Adrenal gland (tissue), 5 donors: ENCODE measurements at regions not wholly inside any gene's neighbourhood (a gene's known extent, or its start where the extent isn't known, plus 50 kb on each side); places are given as distances from the start of the nearest gene placed in this dataset.

Experiments
- CTCF ChIP-seq, 6 experiments: fragments of 450-650 bp in 4 of 6; fragments of 200-600 bp in 2 of 6; sonication (generic) in 1 of 6; IDR thresholded peaks; 1 replicate in 5 of 6; 2 replicates in 1 of 6; pipeline versions ENCODE4 v1.5.1 to v1.8.0; 2016 to 2021; ENCODE audit warnings: antibody characterized with exemption in 6 of 6, mild to moderate bottlenecking in 2 of 6, moderate library complexity in 1 of 6
- POLR2A ChIP-seq, 2 donors: fragments of 450-650 bp; IDR thresholded peaks; one replicate each; pipeline ENCODE4 v1.6.1; 2017; ENCODE audit warnings: antibody characterized with exemption in 2 of 2, mild to moderate bottlenecking in 2 of 2, moderate library complexity in 1 of 2
- donor health status: DM: no; HTN: no; CAD: no.

GRCh38 chr6:112841553-112842329 is 494.6 kb downstream of the RFPL4B start:
- no peak for TF ChIP-seq CTCF (IDR thresholded peaks at IDR 0.05)
- no peak for TF ChIP-seq POLR2A (IDR thresholded peaks at IDR 0.05)
